Astrocyte of the cerebellum (primary cell): ENCODE measurements at regions not wholly inside any gene's neighbourhood (a gene's known extent, or its start where the extent isn't known, plus 50 kb on each side); places are given as distances from the start of the nearest gene placed in this dataset.

Experiments
- DNase-seq: peaks from one replicate; pipeline ENCODE4 v3.0.0-alpha.2; 2011; ENCODE audit warnings: low read depth
- H3K4me3 ChIP-seq: 2 replicates; pipeline ENCODE4 v1.5.1; 2011; ENCODE audit warnings: mild to moderate bottlenecking, low read depth, low read length, moderate library complexity
- in situ Hi-C: cut with HindIII; loops from 2 replicates; pipeline ENCODE4 v1.10.0; 2017; ENCODE audit warnings: low sequenced_read_pairs
- TF ChIP-seq, protein P1 (sequence below): IDR thresholded peaks from 2 replicates; pipeline ENCODE4 v1.5.1; 2012; ENCODE audit warnings: low read length, low read depth, moderate library complexity, mild to moderate bottlenecking; ENCODE audit errors: missing control alignments

DNA sequence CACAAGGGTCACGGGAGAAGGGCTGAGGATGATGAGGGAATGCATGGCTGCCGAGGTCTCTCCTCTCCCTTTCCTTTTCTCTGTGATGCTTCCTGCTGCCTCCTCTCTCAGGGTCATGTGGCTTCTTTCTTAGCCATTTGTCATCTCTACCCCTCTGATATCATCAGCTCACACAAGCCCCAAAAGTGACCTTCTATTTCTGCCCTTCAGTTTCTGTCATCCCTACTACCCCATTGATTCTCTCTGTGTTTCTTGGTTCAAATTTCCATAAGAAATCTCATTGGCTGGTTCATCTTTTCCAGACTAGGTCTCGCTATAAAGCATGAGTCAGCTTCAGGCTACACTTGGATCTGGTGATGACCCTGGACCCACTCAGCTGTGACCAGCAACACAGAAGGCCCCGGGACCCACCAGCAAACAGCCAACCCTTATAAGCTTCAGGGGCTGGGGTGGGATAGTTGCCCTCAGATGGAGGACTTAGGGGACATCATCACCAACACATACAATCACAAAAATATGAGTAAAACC is 284.3 kb downstream of the SKAP2 start:
- in situ Hi-C loops: no loop called here
- H3K4me3 ChIP-seq: no peak overlapping the region
- DNase-seq: no peak
- TF ChIP-seq, protein P1, sequence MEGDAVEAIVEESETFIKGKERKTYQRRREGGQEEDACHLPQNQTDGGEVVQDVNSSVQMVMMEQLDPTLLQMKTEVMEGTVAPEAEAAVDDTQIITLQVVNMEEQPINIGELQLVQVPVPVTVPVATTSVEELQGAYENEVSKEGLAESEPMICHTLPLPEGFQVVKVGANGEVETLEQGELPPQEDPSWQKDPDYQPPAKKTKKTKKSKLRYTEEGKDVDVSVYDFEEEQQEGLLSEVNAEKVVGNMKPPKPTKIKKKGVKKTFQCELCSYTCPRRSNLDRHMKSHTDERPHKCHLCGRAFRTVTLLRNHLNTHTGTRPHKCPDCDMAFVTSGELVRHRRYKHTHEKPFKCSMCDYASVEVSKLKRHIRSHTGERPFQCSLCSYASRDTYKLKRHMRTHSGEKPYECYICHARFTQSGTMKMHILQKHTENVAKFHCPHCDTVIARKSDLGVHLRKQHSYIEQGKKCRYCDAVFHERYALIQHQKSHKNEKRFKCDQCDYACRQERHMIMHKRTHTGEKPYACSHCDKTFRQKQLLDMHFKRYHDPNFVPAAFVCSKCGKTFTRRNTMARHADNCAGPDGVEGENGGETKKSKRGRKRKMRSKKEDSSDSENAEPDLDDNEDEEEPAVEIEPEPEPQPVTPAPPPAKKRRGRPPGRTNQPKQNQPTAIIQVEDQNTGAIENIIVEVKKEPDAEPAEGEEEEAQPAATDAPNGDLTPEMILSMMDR: no peak

DNA sequence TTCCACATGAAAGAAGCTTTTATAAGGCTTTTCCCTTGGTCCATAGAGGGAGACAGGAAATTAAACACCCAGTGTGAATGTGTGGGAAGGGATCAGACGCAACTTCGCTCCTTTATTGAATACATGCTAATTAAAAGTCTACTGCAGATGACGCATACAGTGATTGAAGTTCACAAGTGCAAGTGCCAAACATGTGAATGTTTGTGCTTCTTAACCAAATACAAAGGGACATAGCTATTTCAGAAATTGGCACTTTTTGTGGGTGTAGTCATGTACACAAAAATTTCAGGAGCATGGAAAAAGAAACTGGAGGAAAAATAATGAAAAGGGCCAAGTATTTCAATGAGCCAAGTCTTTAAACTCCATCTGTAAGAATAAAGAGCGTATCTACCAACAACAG is 283.7 kb downstream of the SKAP2 start:
- no peak overlapping the region for H3K4me3 ChIP-seq
- DNase-seq: no peak
- TF ChIP-seq, protein P1: no peak
- in situ Hi-C loops: no loop called here

DNA sequence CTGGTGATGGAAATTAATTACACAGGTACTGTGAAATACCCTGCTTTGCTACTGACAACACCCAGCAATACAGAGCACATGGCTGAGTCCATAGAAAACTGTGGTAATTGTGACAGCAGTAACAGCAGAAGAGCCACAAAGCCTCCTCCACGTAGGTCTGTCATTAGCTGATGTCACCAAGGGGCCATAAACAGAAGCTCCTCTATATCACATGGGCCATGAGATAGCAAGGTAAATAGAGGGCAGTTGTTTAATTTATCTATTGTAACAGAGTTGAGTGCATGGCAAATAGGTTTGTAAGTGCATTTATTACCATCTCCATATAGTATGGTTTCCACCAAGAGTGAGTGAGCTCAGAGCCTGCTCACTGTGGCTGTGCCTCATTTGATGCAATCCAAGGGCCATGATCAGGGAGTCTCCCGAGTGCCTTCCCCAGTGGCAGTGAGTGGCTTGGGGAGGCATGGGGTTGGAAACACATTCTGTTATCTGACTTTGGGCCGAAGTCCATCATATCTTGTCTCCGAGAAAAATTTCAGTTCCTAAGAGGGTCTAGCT is 281.2 kb downstream of the SKAP2 start:
- no peak overlapping the region for H3K4me3 ChIP-seq
- TF ChIP-seq, protein P1: no peak
- in situ Hi-C loops: no loop called here
- DNase-seq: no peak

DNA sequence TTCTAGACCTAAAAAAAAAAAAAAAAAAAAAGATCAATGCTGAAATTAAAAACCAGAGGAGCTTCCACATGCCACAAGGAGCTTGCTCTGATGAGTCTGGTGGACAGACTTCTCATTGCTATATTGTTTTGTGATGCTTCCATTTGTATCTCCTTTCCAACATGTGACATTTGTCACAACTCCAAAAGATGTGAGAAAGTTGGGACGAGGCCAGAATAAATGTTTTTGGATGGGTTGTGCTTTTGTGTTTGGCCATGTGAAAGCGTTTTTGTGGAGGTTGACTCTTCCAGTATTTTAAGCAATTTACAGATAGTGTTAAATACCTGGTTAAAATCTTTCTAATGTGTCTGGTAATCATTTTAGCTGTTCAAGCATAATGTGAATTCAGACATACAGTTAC is 280.1 kb downstream of the SKAP2 start:
- in situ Hi-C loops: no loop called here
- TF ChIP-seq, protein P1: no peak
- no peak overlapping the region for H3K4me3 ChIP-seq
- DNase-seq: no peak

DNA sequence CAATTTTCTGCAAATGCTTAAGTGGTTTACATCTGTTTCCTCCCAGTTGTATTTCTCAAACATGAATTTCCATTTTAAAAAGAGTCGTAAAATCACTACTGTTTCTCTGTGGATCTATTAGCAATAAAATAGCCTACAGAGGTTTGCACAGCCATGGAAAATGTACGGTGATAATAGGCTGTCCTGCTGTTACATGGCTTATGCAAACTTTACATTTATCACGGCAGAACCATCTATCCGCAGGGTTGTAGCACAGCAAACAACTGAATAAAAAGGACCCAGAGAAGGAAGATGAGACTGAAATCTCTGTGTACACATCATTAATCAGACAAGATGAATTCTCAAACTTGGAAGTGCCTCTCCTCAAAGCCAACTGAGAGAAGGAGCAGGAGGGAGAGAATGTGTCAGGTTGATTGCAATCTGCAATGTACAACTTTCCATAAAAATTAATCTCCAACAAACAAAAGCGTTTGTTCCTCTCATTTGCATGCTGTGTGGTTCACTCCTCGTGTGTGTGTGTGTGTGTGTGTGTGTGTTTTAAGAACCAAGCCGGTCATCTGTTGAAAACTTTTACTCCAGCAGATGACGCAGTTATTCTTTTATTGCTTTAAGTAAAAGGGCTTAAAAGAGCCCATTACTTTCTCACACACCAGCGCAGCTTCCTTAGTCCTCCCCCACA is 279.3 kb downstream of the SKAP2 start:
- no peak overlapping the region for H3K4me3 ChIP-seq
- DNase-seq: no peak
- TF ChIP-seq, protein P1: no peak
- in situ Hi-C loops: no loop called here

DNA sequence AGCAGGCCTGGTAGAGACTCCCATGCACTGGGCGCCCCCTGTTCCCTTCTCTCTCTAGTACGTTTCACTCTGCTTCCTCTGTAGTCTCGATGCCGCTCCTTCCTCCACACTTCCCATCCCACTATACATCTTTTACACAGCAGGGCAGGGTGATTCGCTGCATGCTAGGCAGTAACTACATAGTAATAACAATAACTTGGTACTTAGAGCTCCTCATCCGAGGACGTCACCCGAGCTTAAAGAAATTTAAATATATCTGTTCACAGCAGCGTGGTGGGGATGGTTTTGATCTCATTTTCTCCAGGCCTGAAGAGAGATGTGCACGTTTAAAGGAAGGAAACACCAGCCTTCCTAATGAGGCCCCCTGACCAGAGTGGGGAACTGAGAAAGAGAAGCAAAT is 276.9 kb downstream of the SKAP2 start:
- in situ Hi-C loops: no loop called here
- no peak overlapping the region for H3K4me3 ChIP-seq
- TF ChIP-seq, protein P1: no peak
- DNase-seq: no peak
